ENCODE measurements at regions not wholly inside any gene's neighbourhood (a gene's known extent, or its start where the extent isn't known, plus 50 kb on each side); places are given as distances from the start of the nearest gene placed in this dataset.

DNA sequence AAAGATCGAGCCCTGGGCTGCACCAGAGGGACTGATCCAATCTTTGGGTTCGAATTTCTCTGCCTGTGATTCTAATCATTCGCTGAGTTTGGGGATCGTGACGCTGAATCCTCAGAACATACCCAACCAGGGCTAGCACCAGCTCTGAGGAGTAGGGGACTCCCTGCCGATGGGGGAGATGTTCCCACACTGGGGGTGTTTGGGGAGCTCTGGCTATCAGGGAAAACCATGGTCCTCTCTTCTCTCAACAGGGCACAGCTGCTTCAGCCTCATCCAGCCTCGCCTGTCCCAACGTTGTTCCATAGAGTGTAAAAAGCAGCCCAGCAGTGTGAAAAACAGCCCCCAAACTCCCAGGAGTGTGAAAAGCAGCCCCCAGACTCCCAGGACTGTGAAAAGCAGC, 136.6 kb downstream of the ANKRD60 start:
- no peak for DNase-seq (ENCODE audit: low spot score)

- DNase-seq (ENCODE audit: low spot score): no peak
Measured at GRCh38 chr20:58090161-58090560, 138.3 kb downstream of the ANKRD60 start.

GRCh38 chr20:58088625-58089024, 139.8 kb downstream of the ANKRD60 start:
- no peak for DNase-seq (ENCODE audit: low spot score)

DNA sequence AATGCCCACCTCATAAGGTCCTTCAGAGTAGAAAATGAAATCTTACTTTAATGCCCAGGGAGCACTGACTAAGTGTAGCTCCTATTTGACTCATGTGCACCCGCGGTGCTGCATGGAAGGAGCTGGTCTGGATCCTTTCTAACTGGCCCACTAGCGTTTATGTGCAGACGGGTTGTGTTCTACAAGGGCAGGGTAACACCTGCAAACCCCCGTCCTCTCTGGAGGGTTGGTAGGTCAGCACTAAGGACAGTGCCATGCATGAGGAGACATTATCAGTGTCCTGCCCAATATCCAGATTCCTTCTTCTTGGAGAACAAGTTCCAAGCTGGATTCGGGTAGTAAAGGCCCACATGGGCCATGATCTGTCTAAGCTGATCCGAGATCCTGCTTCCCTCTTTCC, 140.3 kb downstream of the ANKRD60 start:
- no peak for DNase-seq (ENCODE audit: low spot score)

DNA sequence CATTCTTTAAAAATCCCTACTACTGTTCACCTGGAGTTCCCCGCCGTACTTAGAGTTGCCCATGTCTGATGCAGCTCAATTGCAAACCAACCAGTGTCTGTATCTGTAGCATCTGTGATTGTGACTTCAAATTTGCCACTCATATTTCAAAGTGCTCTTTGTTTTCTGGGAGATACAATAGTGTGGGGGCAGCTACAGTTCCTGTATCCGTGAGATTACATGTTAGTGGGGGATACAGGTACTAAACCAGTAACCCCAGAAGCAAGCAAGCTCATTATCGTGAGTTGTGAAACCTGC, 140.9 kb downstream of the ANKRD60 start:
- no peak for DNase-seq (ENCODE audit: low spot score)

- peak; percentile 78 for DNase-seq (ENCODE audit: low spot score)
Measured at GRCh38 chr20:58086763-58087561, 141.5 kb downstream of the ANKRD60 start.

DNA sequence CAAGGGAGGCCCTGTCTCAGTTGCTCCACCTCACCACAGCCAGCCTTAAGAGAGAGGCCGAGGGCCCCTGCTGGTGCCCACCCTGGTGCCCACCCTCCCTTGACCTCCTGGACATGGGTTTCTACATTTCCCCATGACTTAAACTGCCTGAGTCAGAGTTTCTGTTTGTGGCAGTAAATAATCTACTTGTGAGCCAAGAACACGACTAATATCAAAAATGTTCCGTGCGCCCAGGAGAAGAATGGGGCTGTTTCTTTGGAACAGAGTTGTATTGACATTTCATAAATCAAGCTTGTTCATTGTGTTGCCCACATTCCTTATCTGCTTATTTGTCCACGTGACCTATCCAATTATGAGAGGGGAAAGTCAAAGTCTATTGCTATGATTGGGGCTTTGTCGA, 143.5 kb downstream of the ANKRD60 start:
- no peak for DNase-seq (ENCODE audit: low spot score)

- DNase-seq (ENCODE audit: low spot score): no peak
Measured at GRCh38 chr20:58084566-58084965, 143.9 kb downstream of the ANKRD60 start.

DNA sequence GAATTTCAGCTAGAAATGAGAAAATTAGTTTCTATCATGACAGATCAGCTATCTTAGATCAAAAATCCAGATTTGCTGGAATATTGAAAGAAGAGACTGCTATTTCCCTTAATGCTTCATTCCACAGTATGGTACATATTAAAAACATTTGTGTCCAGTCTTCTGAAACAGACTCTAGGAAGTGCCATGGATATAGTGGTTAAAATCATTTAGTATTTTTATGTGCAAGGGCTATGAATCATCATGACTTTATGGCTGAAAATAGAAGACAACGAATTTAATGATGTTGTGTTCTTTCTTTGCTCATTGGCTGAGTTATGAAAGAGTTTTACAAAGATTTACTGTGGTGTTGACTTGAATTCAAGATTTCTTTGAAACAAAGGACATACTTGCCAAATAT, 146.6 kb downstream of the ANKRD60 start:
- peak; percentile 70 for DNase-seq (ENCODE audit: low spot score)

DNA sequence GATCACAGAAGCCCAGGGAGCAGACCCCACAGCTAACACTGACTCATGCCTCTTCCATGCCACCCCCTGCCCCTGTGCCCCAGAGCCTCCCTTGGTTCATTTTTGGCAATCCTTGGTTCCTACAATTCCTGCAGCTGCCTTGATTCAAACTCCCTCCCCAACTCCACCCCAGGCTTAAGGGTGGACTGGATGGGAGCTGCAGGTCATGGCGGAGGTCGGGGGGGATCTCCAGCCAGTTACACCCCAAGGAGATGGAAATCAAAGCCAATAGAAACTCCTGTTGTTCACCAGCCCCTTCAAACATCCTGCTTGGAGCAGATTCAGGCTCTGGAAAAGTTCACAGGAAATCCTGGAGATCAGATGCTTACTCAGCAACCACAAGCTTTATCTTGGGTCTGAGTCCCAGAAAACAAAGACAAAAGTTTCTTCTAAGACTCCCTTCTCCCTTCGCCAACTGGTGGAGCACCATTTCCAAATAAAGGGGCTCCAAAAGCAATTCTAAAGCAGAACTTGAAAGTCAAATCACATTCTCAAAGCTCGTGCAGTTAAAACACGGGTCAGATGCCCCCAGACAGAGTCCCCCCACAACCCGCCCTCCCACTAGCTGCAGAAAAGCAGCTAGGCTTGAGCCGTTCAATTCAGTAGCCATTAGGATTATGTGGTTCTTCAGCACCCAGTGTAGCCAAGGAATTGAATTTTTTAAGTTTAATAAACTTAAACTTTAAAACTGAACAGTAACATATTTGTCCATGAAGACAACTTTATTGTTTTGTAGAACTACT, 149.5 kb downstream of the ANKRD60 start:
- peak; percentile 61 for DNase-seq (ENCODE audit: low spot score)

- DNase-seq (ENCODE audit: low spot score): no peak
Measured at GRCh38 chr20:58077282-58077681, 151.2 kb downstream of the ANKRD60 start.

GRCh38 chr20:58076405-58076804, 152.0 kb downstream of the ANKRD60 start:
- DNase-seq (ENCODE audit: low spot score): no peak

DNA sequence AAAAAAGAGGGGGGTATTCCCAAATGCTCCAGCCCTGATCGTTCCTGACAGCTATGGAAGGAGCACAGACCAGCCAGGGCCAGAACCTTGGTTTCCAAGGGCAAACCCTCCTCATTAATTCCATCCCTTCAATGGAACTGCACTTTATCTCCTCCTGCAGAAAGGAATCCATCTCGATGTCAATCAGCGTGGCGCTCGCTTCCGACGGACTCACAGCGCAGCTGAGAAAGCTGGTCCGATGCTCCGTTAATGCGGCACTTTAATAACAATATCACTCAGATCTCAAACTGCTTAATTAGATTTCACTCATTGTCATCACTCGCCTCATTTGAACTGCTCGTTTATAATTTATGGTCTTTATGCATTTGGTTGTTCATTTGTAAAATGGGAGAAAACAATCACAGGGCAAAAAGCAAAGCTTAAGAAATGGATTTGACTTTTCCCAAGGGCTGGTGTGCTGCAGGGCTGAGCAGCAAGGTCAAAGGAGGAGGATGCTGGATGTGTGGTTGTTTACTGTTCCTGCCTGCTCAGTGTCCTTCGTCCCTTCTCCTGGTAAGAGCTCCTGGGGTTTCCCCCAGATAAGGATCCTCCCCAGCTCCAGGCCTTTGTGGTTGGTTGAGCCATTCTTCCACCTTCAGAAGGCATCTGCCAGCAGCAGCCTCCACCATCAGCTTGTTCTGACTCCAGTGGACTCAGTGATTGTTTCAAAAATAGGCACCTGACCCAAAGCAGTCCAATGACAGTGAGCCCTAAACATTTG, 152.7 kb downstream of the ANKRD60 start:
- DNase-seq (ENCODE audit: low spot score): no peak

GRCh38 chr20:58073945-58074856, 154.3 kb downstream of the ANKRD60 start:
- peak; percentile 92 for DNase-seq (ENCODE audit: low spot score)

DNA sequence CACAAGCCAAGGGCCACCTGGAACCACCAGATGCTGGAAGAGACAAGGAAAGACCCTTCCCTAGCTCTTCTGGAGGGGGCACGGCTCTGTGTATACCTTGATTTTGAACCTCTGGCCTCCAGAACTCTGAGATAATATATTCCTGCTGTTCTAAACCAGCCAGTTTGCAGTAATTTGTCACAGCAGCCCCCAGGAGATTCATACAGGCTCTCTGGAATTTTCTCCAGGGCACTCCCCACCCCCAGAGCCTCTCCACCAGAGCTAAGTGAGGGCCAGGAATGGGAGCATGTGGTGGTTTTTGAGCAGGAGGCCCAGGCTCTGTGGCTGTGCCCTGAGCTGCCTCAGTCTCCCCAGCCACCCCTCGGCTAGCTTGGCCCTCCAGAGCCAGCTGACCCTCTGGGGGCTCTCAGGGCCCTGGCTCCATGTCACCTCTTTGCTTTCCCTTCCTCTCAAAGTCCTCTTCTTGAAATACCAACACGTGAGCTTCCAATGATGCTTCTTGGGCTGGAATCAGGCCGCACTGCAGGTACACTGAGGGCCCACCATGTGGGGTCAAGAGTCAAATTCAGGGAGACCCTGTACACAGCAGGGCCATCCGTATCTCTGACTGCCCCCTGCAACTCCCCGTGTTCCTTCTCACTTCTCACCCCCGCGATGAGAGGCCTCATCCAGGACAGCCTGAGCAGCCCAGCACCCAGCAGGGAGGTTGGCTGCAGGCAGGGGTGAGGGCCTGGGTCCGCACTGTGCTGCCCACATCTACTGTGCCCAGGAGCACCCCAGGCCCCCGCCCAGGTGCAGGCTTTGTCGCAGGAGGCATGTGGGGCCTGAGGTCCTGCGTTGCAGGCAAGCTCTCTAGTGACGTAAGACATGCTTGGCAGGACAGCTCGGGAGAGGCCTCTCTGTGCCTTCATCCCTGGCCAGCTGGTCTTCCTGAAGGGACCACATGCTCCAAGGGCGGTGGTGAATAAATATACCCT, 155.5 kb downstream of the ANKRD60 start:
- DNase-seq (ENCODE audit: low spot score): no peak

DNA sequence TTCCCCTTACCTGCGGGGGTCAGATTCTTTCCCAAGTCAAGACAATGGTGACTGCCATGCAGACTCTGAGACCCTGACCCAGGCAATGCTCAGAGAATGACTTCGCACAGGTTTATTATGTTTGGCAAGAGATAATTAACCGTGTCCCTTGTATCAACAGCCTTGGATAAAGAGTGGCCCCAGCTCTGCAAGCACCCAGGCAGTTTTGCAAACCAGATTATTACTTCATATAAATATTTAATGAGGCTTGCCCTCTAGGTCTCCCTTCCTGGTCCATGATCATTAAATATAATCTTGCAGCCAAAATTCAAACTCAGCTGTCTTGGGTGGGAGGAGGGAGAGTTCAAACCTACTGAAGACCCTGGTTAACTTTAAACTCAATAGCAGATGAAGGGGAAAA, 156.5 kb downstream of the ANKRD60 start:
- DNase-seq (ENCODE audit: low spot score): no peak

DNA sequence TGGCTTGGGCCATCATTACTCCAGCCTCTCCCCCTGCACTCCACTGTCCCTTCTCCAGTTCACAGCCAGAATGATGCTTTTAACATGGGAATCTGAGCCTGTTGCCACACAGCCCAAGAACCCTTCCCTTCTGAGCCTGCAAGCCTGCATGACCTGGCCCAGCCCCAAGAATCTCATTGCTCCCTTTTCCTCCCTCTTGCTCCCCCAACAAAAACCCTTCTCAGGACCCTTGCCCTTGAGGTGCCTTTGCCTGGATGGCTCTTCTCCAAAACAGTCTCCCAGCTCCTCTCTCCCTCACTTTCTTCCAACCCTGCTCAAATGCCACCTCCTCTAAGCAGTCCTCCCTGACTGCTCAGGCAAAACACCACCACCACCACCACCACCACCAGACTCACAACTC, 157.2 kb downstream of the ANKRD60 start:
- no peak for DNase-seq (ENCODE audit: low spot score)

GRCh38 chr20:58070664-58071196, 157.7 kb downstream of the ANKRD60 start:
- no peak for DNase-seq (ENCODE audit: low spot score)

GRCh38 chr20:58069796-58070663, 158.4 kb downstream of the ANKRD60 start:
- no peak for DNase-seq (ENCODE audit: low spot score)
